ENCODE measurements at regions not wholly inside any gene's neighbourhood (a gene's known extent, or its start where the extent isn't known, plus 50 kb on each side); places are given as distances from the start of the nearest gene placed in this dataset.

DNA sequence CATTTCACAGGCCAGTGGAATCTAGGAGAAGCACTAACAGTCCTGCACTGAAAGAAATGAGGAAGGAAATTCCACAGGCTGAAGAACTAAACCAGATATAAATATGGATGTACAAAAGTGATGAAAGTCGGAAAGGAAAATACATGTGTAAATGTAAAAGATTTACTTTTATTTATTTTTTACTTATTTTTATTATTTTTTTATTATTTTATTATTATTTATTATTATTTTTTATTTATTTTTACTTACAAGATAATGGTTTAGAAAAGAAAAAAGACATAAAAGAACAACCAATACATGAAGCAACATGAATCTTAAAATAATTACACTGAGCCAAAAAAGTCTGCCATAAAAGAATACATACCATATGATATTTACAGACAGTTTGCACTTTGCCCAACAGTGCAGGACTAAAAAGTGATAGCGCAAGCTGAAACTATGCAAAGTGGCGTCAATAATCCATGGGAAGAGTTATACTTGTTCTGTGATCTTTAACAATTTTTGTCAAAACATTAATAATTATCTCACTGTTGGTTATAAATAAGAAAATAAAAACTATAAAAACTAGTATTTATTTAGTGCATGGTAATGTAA is 317.8 kb upstream of the MKI67 start:
- no peak for TF ChIP-seq POLR2A (IDR thresholded peaks at IDR 0.05; ENCODE audit: low read length)
- no peak for TF ChIP-seq GATA1 (IDR thresholded peaks at IDR 0.05; ENCODE audit: low read depth, low read length)

Measured in erythroblast (primary cell).